ENCODE measurements at regions not wholly inside any gene's neighbourhood (a gene's known extent, or its start where the extent isn't known, plus 50 kb on each side); places are given as distances from the start of the nearest gene placed in this dataset.
A peak's percentile ranks its signal among the peaks of the same experiment; 100 is the strongest.
"Not testable (repeated sequence)": the region's sequence is repeated elsewhere in the genome, so short reads cannot be mapped to it uniquely, and the experiment has no call there.

DNA sequence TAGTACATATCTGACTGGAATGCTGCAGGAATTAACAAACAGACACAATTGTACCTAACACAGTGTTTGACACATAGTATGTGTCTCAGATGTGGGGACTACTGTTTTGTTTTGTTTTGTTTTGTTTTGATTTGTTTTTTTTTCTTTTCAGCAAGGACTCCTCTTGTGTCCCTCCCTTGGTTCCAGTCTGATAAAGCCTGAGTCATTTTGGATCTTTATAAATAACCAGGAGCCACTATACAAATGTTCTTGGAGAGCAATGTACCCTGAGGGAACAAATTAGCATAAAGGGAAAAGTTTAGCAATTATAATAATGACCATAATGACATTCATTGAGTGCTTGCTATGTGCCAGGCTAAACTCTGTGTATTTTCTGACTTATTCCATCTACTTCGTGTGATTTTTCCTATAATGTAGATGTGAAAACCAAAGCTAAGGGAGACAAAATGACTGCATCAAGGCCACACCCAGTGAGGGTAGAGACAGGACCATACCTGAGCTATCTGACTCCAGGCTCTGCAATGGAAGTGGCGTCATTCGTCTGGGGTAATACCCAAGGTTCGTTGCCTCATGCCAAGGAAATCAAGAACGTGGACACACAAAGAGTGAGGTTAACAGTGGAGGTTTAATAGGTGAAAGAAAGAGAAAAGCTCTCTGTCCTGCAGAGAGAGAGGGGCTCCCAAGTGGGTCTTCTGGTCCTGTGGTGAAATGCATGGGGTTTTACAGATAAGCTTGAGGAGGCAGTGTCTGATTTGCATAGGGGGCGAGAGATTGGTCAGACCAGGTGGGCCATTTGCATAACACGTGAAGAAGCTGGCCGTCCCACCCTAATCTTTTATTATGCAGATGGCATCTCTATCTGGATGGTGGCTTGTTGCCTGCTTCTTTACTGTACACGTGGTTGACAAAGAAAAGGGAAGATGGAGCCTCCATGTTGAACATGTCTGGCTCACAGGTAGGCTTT is 285.5 kb upstream of the SFSWAP start:
- no peak for DNase-seq

DNA sequence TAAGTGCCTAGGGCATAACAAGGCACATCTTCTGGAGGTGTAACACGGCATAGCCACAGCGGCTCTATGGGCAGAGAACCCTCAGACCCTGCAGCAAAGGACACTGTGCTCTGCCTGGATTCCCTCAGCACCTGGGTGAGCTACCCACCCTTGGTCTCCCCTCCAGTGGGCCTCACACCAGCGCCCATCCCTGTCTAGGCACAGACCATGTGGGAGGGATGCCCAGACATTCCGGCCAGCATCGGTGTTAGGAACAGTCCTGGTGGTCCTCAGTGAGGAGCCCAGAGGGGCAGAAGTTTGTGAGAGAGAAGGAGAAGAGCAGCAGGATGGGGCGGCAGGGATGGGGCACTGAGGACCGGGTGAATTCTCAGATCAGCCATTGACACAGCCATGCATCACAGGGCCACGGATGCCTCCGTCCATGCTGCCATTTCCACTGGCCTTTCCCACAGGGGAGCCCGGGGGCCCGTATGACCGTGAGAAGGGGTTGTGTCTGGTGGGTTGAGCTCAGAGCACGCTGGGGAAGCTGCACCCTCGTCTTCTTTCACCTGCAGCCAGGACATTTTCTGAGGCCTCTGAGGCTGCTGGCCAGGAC is 282.7 kb upstream of the SFSWAP start:
- no peak for DNase-seq

DNA sequence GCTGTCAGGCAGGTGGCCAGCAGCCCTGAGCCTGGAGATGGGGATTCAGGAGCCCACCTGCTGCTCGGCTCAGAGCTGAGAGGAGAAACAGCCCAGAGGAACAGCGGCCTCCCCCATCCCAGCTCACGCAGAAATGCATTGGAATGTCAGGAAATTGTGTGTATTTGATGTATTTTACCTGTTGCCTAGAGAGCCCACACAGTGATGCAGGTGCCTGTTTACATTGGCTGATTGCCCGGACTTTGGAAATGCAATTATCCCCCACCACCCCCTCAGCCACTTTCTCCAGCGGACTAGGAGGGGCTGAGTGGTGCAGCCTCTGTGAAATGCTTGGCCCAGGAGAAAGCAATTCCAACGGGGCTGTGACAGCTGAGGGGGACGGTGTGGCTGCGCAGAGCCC is 281.7 kb upstream of the SFSWAP start:
- DNase-seq, result not testable (repeated sequence)

DNA sequence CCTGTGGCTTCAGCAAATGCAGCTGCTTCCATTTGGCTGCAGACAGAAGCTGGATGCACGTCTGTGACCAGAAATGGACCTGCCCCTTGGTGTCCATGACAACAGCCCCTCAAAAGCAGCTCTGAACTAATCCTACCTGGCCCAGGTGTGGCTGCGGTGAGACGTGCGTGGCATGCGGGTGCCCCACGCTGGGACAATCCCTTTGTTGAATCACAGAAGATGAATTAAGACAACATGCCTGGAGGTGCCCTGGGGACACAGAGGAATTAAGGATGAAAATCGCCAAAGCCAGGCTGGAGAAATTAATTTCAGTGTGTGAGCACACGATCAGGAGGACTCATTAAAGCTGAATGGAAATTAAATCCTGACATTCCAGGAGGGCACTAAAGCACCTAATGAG is 281.2 kb upstream of the SFSWAP start:
- DNase-seq, result not testable (repeated sequence)

DNA sequence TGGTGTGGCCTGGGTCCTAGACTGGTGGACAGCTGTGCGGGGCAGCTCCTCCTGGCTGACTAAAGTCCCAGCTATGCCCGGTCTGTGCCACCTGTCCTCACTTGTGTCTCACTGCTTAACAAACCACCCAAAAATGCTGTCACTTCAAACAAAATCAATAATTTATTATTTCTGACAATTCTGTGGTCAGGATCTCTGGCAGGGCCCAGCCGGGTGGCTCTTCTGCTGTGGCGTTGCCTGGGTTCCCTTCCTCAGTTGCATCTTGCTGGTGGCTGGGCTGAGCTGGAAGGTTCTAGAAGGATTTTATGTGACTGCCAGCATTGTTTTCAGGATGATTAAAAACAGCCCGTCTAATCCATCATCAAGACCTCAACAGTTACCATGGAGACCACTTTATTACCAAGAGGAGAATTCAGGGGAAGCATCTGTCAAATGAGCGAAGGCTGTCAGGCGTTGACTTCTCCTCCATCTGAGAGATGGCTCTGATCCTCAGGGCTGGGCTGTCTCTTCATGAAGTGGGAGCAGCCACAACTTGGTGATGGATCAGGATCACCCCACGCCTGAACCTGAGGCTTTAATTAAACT is 280.6 kb upstream of the SFSWAP start:
- DNase-seq, result no peak

DNA sequence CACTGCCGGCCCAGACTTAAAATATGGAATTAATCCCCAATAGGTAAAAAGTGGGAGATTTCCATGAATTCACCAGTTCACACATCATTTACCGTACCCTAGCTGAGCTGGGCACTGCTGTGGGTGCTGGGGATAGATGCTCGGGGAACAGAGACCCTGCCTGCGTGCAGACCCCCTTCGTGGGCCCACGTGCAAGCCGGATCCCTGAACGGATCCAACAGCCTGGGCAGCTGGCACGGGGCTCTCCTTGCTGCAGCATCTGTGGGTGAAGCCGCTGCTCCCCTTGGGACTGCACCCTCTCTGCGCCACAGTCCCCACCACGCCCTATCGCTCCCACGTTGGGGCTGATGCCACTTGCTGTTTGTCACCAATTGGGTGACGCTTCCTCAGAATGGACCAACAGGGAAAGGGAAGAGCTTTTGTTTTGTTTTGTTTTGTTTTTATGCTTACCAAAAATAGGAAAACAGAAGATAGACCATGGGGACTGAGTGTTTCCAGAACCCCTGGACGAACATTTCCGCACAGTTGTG is 279.7 kb upstream of the SFSWAP start:
- DNase-seq, result not testable (repeated sequence)

DNA sequence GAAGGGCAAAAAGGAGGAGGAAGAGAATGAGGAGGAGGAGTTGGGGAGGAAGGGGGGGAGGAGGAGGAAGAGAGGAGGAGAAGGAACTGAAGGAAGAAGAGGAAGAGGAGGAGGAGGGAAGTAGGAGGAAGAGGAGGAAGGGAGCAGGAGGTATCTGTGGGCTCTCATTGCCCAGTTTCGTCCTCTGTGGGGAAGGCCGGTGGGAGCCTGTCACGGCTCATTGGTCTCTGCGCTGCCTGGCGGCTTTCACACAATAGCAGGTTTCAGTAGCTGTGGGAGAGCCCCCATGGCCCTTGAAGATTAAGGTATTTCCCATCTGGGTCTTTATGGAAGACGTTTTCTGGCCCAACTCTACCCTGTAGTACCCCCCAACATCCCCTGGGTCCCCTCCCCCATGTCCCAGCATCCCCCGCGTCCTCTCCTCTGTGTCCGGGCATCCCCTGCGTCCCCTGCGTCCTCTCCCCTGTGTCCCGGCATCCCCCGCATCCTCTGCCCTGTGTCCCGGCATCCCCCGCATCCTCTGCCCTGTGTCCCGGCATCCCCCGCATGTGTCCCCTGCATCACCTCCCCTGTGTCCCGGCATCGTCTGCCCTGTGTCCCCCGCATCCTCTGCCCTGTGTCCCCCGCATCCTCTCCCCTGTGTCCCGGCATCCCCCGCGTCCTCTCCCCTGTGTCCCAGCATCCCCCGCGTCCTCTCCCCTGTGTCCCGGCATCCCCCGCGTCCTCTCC is 278.2 kb upstream of the SFSWAP start:
- DNase-seq, result no peak

DNA sequence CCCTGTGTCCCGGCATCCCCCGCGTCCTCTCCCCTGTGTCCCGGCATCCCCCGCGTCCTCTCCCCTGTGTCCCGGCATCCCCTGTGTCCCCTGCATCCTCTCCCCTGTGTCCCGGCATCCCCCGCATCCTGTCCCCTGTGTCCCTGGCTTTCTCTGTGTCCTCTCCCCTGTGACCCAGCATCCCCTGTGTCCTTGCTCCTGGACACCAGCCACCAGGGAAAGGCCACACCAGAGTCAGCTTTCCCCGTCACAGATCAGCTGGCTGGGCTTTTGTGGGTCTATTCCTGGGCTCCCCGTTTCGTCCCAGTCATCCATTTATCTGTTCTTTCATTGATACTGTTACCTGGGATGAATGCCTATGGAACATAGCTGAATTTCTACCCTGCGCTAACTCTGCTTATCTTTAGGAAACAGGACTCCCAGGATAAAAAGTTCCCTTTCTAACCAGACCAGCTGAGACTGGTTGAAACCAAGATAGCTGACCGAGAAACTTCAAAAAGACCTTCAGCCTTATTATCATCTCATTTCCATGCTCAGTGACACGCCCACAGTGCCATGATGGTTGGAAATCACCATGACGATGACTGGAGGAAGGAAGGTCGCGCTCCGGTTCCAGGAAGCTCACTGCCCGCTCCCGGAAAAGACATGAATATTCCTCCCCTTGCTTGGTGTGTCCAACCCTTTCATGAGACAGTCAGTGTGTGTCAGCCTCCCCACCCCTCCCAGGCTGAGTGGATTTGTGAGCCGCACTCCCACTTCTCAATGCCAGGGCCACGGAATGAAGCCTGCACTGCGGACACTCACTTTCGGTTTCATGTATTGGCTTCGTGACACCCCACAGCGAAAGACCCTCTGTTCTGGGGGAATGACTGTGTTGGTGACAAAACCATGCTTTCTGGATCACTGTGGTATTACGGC is 276.4 kb upstream of the SFSWAP start:
- DNase-seq, result peak; percentile 52

DNA sequence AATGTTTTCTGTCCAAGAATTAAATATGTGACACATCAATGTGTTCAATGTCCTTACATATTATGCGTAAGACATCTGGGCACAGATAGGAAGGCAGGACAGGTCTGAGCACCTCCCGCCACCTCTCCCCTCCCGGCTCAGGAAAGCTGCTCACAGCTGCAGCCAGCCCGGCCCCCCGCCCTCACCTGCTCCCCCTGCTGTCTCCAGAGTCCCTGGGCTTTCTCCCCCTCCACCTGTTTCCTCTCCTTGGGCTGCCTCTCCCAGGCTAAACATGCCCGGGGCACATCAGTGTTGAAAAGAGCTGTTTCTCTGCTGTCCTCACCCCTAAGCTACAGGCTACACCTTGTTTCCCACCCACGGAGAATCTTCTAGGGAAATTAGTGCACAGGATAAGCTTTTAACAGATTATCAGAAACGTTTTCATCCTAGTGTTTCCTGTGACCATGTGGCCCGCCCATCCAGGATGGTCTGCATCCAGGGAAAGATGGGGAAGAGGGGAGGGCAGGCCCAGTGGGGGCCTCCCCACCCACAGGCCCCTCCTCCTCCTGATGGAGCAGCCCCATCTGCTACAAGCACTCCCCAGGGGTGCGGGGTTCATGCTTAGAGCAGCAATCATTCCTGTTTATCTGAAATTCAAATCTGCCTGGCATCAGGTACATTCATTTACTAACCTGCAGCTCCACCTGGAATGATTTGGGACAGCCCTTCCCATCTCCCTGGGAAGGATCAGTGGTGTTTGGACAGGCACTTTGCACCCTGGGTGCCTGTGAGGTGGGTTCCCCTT is 273.8 kb upstream of the SFSWAP start:
- no peak for DNase-seq

DNA sequence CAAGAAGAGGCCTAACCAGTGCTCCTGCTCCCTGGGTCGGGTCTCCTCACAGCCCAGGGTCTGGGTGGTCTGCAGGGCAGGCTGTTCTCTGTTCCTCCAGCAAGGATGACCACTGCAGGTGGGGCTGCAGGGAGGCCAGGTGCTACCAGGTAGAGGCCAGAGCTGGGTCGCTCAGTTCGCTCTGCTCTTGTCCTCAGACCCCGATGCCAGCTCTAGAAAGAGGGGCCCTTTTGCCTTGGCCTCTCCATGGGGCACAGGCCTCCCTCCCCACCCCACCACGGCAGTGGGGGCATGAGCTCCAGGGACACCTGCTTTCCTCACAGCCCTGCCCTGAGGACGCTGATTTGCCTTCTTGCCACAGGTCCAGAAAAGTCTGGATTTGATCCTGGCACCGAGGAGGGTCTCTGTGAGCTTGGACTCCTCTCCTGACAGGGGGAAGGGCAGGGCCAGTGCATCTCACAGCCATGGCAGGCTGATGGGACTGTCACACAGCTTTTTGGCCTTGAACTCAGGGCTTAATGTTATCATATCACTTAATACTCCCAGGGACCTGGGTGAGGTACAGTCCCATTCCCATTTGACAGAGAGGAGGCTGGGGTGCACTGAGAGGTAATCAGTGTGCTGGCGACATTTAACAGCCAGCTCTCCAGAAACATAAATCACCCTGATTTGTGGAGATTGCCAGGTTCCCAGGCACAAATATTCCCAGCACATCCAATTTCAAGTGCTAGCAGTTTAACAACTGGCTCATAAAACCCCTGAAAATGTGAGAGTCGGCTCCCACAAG is 273.0 kb upstream of the SFSWAP start:
- DNase-seq, result no peak

DNA sequence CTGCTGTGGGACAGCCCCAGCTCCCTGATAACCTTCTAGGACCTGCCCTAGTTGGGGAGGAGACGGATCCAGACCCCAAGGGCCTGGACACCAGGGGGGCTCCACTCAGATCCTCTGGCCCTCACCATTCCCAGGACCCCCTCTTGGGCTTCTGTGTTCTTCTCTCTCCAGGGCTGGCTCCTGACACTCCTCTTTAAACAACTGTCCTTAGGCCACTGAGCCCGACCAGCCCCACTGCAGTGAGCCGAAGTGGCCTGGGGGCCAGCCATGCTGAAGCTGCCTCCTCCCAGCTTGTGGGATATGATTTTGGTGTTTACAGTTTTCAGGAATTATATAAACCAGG is 272.4 kb upstream of the SFSWAP start:
- not testable (repeated sequence) for DNase-seq

DNA sequence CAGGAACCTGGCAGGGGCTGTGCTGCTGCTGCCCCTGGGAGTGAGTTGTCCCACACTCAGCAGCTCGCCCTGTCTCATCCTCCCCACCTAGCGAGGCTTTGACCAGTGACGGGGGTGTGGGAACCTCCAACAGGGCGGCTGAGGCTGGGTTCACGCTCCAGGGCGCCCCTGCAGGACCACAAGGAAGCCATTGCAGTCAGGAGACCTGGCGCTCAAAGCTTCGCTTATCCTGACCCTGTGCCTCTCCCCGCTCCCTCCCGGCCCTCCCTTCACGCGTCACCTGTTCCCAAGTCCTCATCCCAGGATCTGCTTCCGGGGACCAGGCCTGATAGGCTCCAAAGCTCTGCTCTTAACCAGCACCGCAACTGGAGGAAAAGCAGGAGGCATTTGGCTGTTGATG is 272.0 kb upstream of the SFSWAP start:
- DNase-seq, result no peak

DNA sequence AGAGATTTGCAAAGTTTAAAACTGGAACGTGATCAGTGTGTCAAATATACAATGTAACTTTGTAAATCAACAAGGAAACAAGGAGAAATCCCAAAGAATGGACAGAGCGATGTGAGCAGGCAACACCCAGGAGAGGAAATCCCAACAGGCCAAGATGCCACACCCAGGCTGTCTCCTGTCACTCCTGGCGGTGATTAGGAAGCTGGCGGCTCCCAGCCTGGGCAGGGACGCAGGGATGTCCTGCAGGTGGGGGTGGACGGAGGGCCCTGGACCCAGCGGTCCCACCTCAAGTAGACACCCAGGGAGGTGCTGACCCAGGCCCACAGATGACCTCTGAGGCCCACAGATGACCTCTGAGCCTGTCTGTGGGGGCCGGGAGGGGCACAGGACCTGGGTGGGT is 271.1 kb upstream of the SFSWAP start:
- DNase-seq, result not testable (repeated sequence)

DNA sequence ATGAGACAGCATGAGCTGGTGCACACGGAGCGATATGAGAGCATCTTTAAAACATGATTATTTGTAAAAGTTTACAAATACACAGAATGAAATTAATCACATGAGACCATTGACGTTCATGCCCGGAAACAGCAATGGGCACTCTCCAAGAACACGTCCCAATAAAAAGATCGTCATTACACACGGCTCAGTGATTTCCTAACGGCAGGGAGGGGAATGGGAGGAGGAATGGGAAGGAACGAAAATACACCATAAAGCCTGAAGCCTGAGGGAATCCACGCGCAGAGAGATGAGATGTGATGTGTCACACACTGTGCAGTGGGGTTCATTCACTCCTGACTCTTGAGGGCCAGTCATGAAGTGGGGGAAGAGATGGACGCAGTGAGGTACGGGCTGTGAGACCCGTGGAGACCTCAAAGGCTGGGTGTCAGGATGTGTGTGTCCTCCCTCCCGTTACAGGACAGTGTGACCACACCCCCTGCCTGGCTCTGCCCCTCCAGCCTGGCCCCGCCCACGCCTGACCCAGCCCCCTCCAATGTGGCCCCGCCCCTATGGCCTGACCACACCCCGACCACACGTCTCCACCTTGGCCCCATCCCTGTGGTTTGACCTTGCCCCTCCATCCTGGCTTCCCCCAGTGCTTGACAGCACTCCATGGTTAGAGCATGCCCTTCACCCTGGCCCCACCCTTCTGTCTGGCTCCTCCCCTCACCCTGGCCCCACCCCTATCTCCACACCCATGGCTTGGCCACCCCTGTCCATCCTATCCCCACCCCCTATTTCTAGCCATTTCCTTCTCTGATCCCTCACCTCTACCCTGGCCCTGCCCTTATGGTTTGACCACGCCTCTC is 270.5 kb upstream of the SFSWAP start:
- DNase-seq, result not testable (repeated sequence)

DNA sequence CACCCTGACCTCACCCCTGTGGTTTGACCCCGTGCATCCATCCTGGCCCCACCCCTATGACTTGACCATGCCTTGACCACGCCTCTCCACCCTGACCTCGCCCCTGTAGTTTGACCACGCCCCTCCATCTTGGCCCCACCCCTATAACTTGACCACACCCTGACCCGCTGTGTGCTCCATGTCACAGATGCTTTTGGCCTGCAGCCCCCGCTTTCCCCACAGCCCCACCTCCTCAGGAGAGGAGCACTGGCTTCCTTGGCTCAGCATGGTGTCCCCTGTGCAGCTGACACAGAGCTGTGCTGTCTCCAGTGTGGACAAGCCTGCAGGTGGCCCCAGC is 269.9 kb upstream of the SFSWAP start:
- DNase-seq, result peak; percentile 43

DNA sequence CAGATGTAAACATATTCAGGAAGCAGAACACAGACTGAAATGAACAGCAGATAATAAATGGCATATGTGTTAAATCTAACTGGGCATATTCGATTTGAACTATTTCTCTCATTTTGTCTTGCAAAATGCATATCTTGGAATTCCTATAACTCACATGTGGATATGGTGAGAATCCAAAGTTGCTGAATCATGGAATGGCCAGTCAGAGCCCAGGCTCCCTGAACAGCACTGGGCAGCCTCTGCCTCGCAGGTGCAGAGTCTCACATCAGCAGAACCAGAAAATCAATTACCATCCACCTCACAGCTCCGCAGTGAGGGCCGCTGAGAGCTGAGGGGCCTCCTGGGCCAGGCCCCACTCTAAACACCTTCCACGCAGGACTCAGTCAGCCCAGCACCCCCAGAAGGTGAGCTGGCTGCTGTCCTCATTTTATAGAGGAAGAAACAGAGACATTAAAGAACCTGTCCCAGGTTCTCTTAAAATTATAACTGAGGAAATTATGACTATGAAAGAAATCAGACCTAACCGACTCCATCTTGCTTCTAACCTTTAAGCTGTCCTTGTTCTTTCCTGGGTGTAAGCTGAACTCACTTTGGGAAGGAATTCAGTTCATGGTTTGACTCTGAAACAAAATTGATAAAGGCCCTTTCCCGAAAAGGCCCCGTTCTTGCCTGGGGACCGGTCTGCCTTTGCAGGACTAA is 269.1 kb upstream of the SFSWAP start:
- DNase-seq, result no peak

DNA sequence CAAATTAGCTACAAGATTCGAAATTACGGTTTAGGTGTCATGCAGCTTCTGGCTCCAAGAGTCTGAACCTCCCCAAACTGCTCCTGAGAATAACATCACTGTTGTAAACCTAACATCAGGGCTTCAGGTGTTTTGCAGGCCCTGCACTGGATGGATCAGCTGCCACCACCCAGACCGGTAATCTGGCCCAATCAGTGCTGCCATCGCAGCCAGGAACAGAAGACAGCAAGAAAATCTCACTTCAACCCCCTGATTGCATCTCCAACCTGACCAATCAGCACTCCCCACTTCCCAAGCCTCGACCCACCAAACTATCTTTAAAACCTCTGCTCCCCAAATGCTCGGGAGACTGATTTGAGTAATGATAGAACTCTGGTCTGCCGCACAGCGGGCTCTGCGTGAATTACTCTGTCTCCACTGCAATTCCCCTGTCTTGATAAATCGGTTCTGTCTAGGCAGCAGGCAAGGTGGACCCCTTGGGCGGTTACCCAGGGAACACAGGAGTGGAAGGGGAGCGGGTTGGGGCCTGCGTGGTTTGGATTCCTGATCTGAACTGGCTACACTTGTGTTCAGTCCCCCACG is 268.5 kb upstream of the SFSWAP start:
- DNase-seq, result no peak
